NCI-H748 treated with DMSO at 0.1 percent for 48 hours (cell line): ENCODE measurements at regions not wholly inside any gene's neighbourhood (a gene's known extent, or its start where the extent isn't known, plus 50 kb on each side); places are given as distances from the start of the nearest gene placed in this dataset.

Experiments used
- DNase-seq: peaks from one replicate; lab custom pipeline; 2025; lab: John Stamatoyannopoulos, UW

- no peak for DNase-seq
These were observed 286.8 kb downstream of the ARL6IP6 start for GRCh38 chr2:153005071-153005730.

- DNase-seq = no peak
These were observed 286.2 kb downstream of the ARL6IP6 start for GRCh38 chr2:153004627-153005026.

- DNase-seq = no peak
These were observed 255.7 kb downstream of the ARL6IP6 start for GRCh38 chr2:152974146-152974545.

- no peak for DNase-seq
These were observed 253.3 kb downstream of the ARL6IP6 start for GRCh38 chr2:152971685-152972084.

- no peak for DNase-seq
These were observed 244.0 kb downstream of the ARL6IP6 start for GRCh38 chr2:152962446-152962845.

- no peak for DNase-seq
These were observed 242.9 kb downstream of the ARL6IP6 start for GRCh38 chr2:152961351-152961750.

GRCh38 chr2:152950126-152950525 is 231.7 kb downstream of the ARL6IP6 start:
- DNase-seq = no peak

GRCh38 chr2:152944099-152944498 is 225.7 kb downstream of the ARL6IP6 start:
- no peak for DNase-seq

- no peak for DNase-seq
These were observed 224.6 kb downstream of the ARL6IP6 start for GRCh38 chr2:152942940-152943440.

GRCh38 chr2:152930501-152930900 is 212.1 kb downstream of the ARL6IP6 start:
- no peak for DNase-seq

GRCh38 chr2:152929628-152930027 is 211.2 kb downstream of the ARL6IP6 start:
- DNase-seq = no peak

GRCh38 chr2:152925547-152926448 is 207.4 kb downstream of the ARL6IP6 start:
- DNase-seq = peak; percentile 83

- no peak for DNase-seq
These were observed 206.3 kb downstream of the ARL6IP6 start for GRCh38 chr2:152924722-152925121.

- no peak for DNase-seq
These were observed 205.8 kb downstream of the ARL6IP6 start for GRCh38 chr2:152924219-152924618.

- DNase-seq = no peak
These were observed 202.4 kb downstream of the ARL6IP6 start for GRCh38 chr2:152920846-152921245.

GRCh38 chr2:152910970-152911369 is 192.6 kb downstream of the ARL6IP6 start:
- DNase-seq = no peak

- DNase-seq = no peak
These were observed 188.6 kb downstream of the ARL6IP6 start for GRCh38 chr2:152907046-152907445.

GRCh38 chr2:152894051-152894450 is 175.6 kb downstream of the ARL6IP6 start:
- peak; percentile 40 for DNase-seq

- peak; percentile 52 for DNase-seq
These were observed 172.3 kb downstream of the ARL6IP6 start for GRCh38 chr2:152890736-152891135.

- DNase-seq = no peak
These were observed 165.6 kb downstream of the ARL6IP6 start for GRCh38 chr2:152883951-152884487.

GRCh38 chr2:152881527-152881926 is 163.1 kb downstream of the ARL6IP6 start:
- no peak for DNase-seq

GRCh38 chr2:152879275-152879674 is 160.9 kb downstream of the ARL6IP6 start:
- DNase-seq = no peak
